Activated CD4-positive, alpha-beta T cell treated with anti-CD3 and anti-CD28 coated beads, Interleukin-2, amount 10 ng/mL, durations not matched to agents 7 days and 5 days (primary cell): ENCODE measurements at regions not wholly inside any gene's neighbourhood (a gene's known extent, or its start where the extent isn't known, plus 50 kb on each side); places are given as distances from the start of the nearest gene placed in this dataset.

Source experiments
- CTCF ChIA-PET: fragments of 350-600 bp; sonication (Branson Sonifier 250); formaldehyde crosslinking; loops from one replicate; lab custom pipeline; 2021; ENCODE audit warnings: antibody characterized with exemption; lab: Charles Lee
- POLR2A ChIA-PET: fragments of 350-600 bp; sonication (Branson Sonifier 250); formaldehyde crosslinking; loops from one replicate; lab custom pipeline; 2021; ENCODE audit warnings: antibody characterized with exemption; lab: Charles Lee
- DNase-seq: peaks from one replicate; pipeline ENCODE4 v3.0.0-alpha.2; 2020
- H3K27ac Mint-ChIP-seq: one replicate; pipeline ENCODE4 v1.8.0; 2021; ENCODE audit warnings: mild to moderate bottlenecking, moderate library complexity, mixed read lengths
- H3K27me3 Mint-ChIP-seq: one replicate; pipeline ENCODE4 v1.8.0; 2021; ENCODE audit warnings: mixed read lengths
- H3K36me3 Mint-ChIP-seq: one replicate; pipeline ENCODE4 v1.8.0; 2021; ENCODE audit warnings: low read depth, mixed read lengths
- H3K4me1 Mint-ChIP-seq: one replicate; pipeline ENCODE4 v1.8.0; 2021; ENCODE audit warnings: mixed read lengths
- H3K4me3 Mint-ChIP-seq: one replicate; pipeline ENCODE4 v1.8.0; 2021; ENCODE audit warnings: mild to moderate bottlenecking, moderate library complexity, mixed read lengths
- H3K9me3 Mint-ChIP-seq: one replicate; pipeline ENCODE4 v1.8.0; 2021; ENCODE audit warnings: mixed read lengths

- peaks cover 55% of the 10 kb centered on the region for H3K27me3 Mint-ChIP-seq
- H3K36me3 Mint-ChIP-seq = no peaks in the 10 kb centered on the region
- H3K27ac Mint-ChIP-seq = no peak overlapping the region
- no peak overlapping the region for H3K4me3 Mint-ChIP-seq
- no peaks in the 10 kb centered on the region for H3K4me1 Mint-ChIP-seq
- ChIA-PET CTCF (interaction anchor here (1.3 to 1.5 kb wide), 2 partner anchors 12 to 20 kb away, joined by 3 to 4 read pairs; no protein-coding TSS in a partner anchor), POLR2A (no interaction called here)
- no peak for DNase-seq
- H3K9me3 Mint-ChIP-seq = no peaks in the 10 kb centered on the region
Measured at GRCh38 chr6:29777310-29777709, 50.3 kb upstream of the HLA-G start.
